HCT116 (cell line): ENCODE measurements at regions not wholly inside any gene's neighbourhood (a gene's known extent, or its start where the extent isn't known, plus 50 kb on each side); places are given as distances from the start of the nearest gene placed in this dataset.

Experiments used
- ATAC-seq: fragments of 200-7000 bp; cut with Tn5 transposase; 2 replicates; pipeline ENCODE4 v1.9.1; 2020; ENCODE audit warnings: mild to moderate bottlenecking, moderate library complexity
- BruUV-seq: library from RNA; stranded (reverse); fragments of 400-500 nt; replicated peaks from 2 replicates; lab custom pipeline; 2021; lab: Mats Ljungman, UMichigan
- CTCF ChIA-PET: fragments of 300-600 bp; sonication (Branson Sonifier 250); formaldehyde crosslinking; loops from one replicate; lab custom pipeline; 2021; ENCODE audit warnings: antibody characterized with exemption; lab: Charles Lee
- POLR2A ChIA-PET: fragments of 300-600, 350-600 bp; sonication (Branson Sonifier 250); formaldehyde crosslinking; loops from one replicate; lab custom pipeline; 2021; ENCODE audit warnings: antibody characterized with exemption; lab: Charles Lee
- RAD21 ChIA-PET, 2 experiments: fragments of 300-600 bp; sonication (Branson Sonifier 250); formaldehyde crosslinking; loops; one replicate each; lab custom pipeline; 2023; ENCODE audit warnings: low total read pairs in 2 of 2; ENCODE audit not compliant: uncharacterized antibody in 2 of 2, unreplicated experiment in 2 of 2, low non-redundant PET in 1 of 2; lab: Charles Lee
- DNase-seq: peaks from one replicate; pipeline ENCODE4 v3.0.0-alpha.2; 2010; ENCODE audit warnings: low read depth, low spot score
- H2AFZ ChIP-seq: fragments of 200-600 bp; shearing (Covaris generic), sonication (generic); 2 replicates; pipeline ENCODE4 v1.6.1; 2017; ENCODE audit warnings: low read depth, mixed run types, mixed read lengths, antibody characterized with exemption, low read length; ENCODE audit not compliant: poor library complexity, severe bottlenecking
- H3K27ac ChIP-seq: 2 replicates; pipeline ENCODE4 v1.5.1; 2012; ENCODE audit warnings: low read depth, low read length
- H3K27me3 ChIP-seq: fragments of 200-600 bp; sonication (generic); 2 replicates; pipeline ENCODE4 v1.6.1; 2016; ENCODE audit warnings: mixed run types, low read length, mixed read lengths; ENCODE audit not compliant: insufficient read depth
- H3K36me3 ChIP-seq, 2 experiments: fragments of 200-500 bp in 1 of 2; fragments of 200-600 bp in 1 of 2; sonication (Bioruptor generic) in 1 of 2; sonication (generic) in 1 of 2; 2 replicates each; pipeline versions ENCODE4 v1.5.1 to v1.6.1; 2014 to 2016; ENCODE audit warnings: low read length in 2 of 2, inconsistent platforms in 1 of 2, mixed read lengths in 1 of 2, mixed run types in 1 of 2; ENCODE audit not compliant: insufficient read depth in 2 of 2, control insufficient read depth in 1 of 2
- H3K4me1 ChIP-seq, 2 experiments: fragments of 200-600 bp in 1 of 2; sonication (generic) in 1 of 2; 2 replicates each; pipeline versions ENCODE4 v1.5.1 to v1.6.1; 2012 to 2017; ENCODE audit warnings: low read length in 2 of 2, inconsistent platforms in 1 of 2, mild to moderate bottlenecking in 1 of 2, mixed read lengths in 1 of 2, mixed run types in 1 of 2, moderate library complexity in 1 of 2; ENCODE audit not compliant: insufficient read depth in 2 of 2, control insufficient read depth in 1 of 2
- H3K4me2 ChIP-seq: fragments of 200-600 bp; sonication (generic); 2 replicates; pipeline ENCODE4 v1.6.1; 2017; ENCODE audit warnings: mixed run types, low read length, mixed read lengths
- H3K4me3 ChIP-seq, 2 experiments: fragments of 200-600 bp in 1 of 2; sonication (generic) in 1 of 2; replicated peaks in 1 of 2; 2 replicates each; pipeline ENCODE4 v1.5.1; 2011 to 2016; ENCODE audit warnings: low read length in 2 of 2, control low read depth in 1 of 2, low read depth in 1 of 2, mild to moderate bottlenecking in 1 of 2, mixed read lengths in 1 of 2, mixed run types in 1 of 2
- H3K79me2 ChIP-seq: fragments of 200-600 bp; sonication (generic); 2 replicates; pipeline ENCODE4 v1.6.1; 2017; ENCODE audit warnings: mild to moderate bottlenecking, mixed run types, low read length, moderate library complexity, mixed read lengths; ENCODE audit not compliant: insufficient read depth
- H3K9ac ChIP-seq: fragments of 200-600 bp; sonication (generic); 2 replicates; pipeline ENCODE4 v1.6.1; 2016; ENCODE audit warnings: low read length, mixed read lengths
- H3K9me2 ChIP-seq: fragments of 200-600 bp; sonication (generic), shearing (Covaris generic); 2 replicates; pipeline ENCODE4 v1.6.1; 2017; ENCODE audit warnings: mixed run types, mild to moderate bottlenecking, moderate library complexity; ENCODE audit not compliant: insufficient read depth
- H3K9me3 ChIP-seq, 2 experiments: fragments of 200-500 bp in 1 of 2; fragments of 200-600 bp in 1 of 2; sonication (Bioruptor generic) in 1 of 2; sonication (generic) in 1 of 2; 2 replicates each; pipeline ENCODE4 v1.6.1; 2014 to 2017; ENCODE audit warnings: low read length in 2 of 2, mixed read lengths in 2 of 2, inconsistent platforms in 1 of 2, low read depth in 1 of 2, mild to moderate bottlenecking in 1 of 2, mixed run types in 1 of 2, moderate library complexity in 1 of 2; ENCODE audit not compliant: control insufficient read depth in 1 of 2, insufficient read depth in 1 of 2
- H4K20me1 ChIP-seq: fragments of 200-600 bp; sonication (generic), shearing (Covaris generic); 2 replicates; pipeline ENCODE4 v1.6.1; 2017; ENCODE audit warnings: mixed run types, mild to moderate bottlenecking, moderate library complexity; ENCODE audit not compliant: insufficient read depth
- ATF3 ChIP-seq: IDR thresholded peaks from 2 replicates; pipeline ENCODE4 v1.6.1; 2012
- CEBPB ChIP-seq: IDR thresholded peaks from 2 replicates; pipeline ENCODE4 v1.6.1; 2012; ENCODE audit warnings: low read depth
- EGR1 ChIP-seq: IDR thresholded peaks from 2 replicates; pipeline ENCODE4 v1.6.1; 2012; ENCODE audit warnings: low read depth
- EZH2 ChIP-seq: fragments of 200-600 bp; sonication (generic); IDR thresholded peaks from 2 replicates; pipeline ENCODE4 v1.6.1; 2017; ENCODE audit warnings: antibody characterized with exemption, mixed run types
- FOSL1 ChIP-seq: IDR thresholded peaks from 2 replicates; pipeline ENCODE4 v1.6.1; 2012; ENCODE audit warnings: low read depth
- JUND ChIP-seq: IDR thresholded peaks from 2 replicates; pipeline ENCODE4 v1.6.1; 2012
- MAX ChIP-seq: IDR thresholded peaks from 2 replicates; pipeline ENCODE4 v1.6.1; 2012
- POLR2A ChIP-seq: IDR thresholded peaks from 2 replicates; pipeline ENCODE4 v1.7.0; 2011; ENCODE audit warnings: borderline replicate concordance; ENCODE audit not compliant: insufficient read depth, insufficient read length; ENCODE audit errors: extremely low read depth
- RAD21 ChIP-seq: IDR thresholded peaks from 2 replicates; pipeline ENCODE4 v1.6.1; 2012; ENCODE audit warnings: low read depth, mild to moderate bottlenecking
- REST ChIP-seq: IDR thresholded peaks from 2 replicates; pipeline ENCODE4 v1.6.1; 2012; ENCODE audit warnings: low read depth
- SIN3A ChIP-seq: IDR thresholded peaks from 2 replicates; pipeline ENCODE4 v1.6.1; 2012; ENCODE audit warnings: low read depth
- SP1 ChIP-seq: IDR thresholded peaks from 2 replicates; pipeline ENCODE4 v1.6.1; 2012; ENCODE audit warnings: low read depth
- SRF ChIP-seq: IDR thresholded peaks from 2 replicates; pipeline ENCODE4 v1.6.1; 2012; ENCODE audit warnings: low read depth
- TCF7L2 ChIP-seq: IDR thresholded peaks from 2 replicates; pipeline ENCODE4 v1.7.0; 2011; ENCODE audit warnings: borderline replicate concordance, inconsistent platforms; ENCODE audit not compliant: insufficient read depth, insufficient read length; ENCODE audit errors: extremely low read depth
- YY1 ChIP-seq: IDR thresholded peaks from 2 replicates; pipeline ENCODE4 v1.6.1; 2011; ENCODE audit warnings: low read length, low read depth, moderate library complexity, mild to moderate bottlenecking; ENCODE audit not compliant: insufficient replicate concordance; ENCODE audit errors: extremely low read depth
- ZBTB33 ChIP-seq: IDR thresholded peaks from 2 replicates; pipeline ENCODE4 v1.6.1; 2011; ENCODE audit warnings: mild to moderate bottlenecking, low read length, moderate library complexity; ENCODE audit not compliant: insufficient replicate concordance; ENCODE audit errors: extremely low read depth
- ZFX ChIP-seq: fragments of 450-650 bp; IDR thresholded peaks from 2 replicates; pipeline ENCODE4 v1.6.1; 2017
- intact Hi-C: fragments of 100-400 bp; cut with micrococcal nuclease; formaldehyde crosslinking; loops from 2 replicates; pipeline ENCODE4 v1.10.0; 2022

- intact Hi-C loops, result no loop called here
- no peak for DNase-seq
- POLR2A ChIA-PET, result no interaction called here
- no peaks in the 10 kb centered on the region for H3K79me2 ChIP-seq
- H3K9me3 ChIP-seq, result no peaks in the 10 kb centered on the region
- H3K36me3 ChIP-seq, result no peaks in the 10 kb centered on the region
- H3K9me2 ChIP-seq, result 0 out of 2 replicates have a peak, but pooled peaks cover 2% of the 10 kb centered on the region
- RAD21 ChIA-PET, result no interaction called here
- TF ChIP-seq JUND, result no peak
- TF ChIP-seq MAX, result no peak
- no peak for TF ChIP-seq SIN3A
- no peak for TF ChIP-seq ATF3
- no peak for TF ChIP-seq YY1
- no peak for TF ChIP-seq FOSL1
- TF ChIP-seq SP1, result no peak
- no peak for TF ChIP-seq SRF
- TF ChIP-seq RAD21, result no peak
- TF ChIP-seq EZH2, result no peak
- no peak for TF ChIP-seq REST
- TF ChIP-seq ZFX, result no peak
- TF ChIP-seq EGR1, result no peak
- no peak for TF ChIP-seq ZBTB33
- no peak for TF ChIP-seq POLR2A
- TF ChIP-seq CEBPB, result no peak
- TF ChIP-seq TCF7L2, result no peak
- ATAC-seq, result no peak
- H3K4me1 ChIP-seq, result no peaks in the 10 kb centered on the region
- CTCF ChIA-PET, result no interaction called here
- BruUV-seq, result no TSS peak
- H3K4me3 ChIP-seq, result no peak overlapping the region
- H3K4me2 ChIP-seq, result no peak overlapping the region
- no peak overlapping the region for H3K9ac ChIP-seq
- H4K20me1 ChIP-seq, result no peaks in the 10 kb centered on the region
- no peak overlapping the region for H3K27ac ChIP-seq
- H3K27me3 ChIP-seq, result no peaks in the 10 kb centered on the region
- H2AFZ ChIP-seq, result no peak overlapping the region
Measured at GRCh38 chr4:115944146-115944905, 830.9 kb upstream of the NDST4 start.
